Cardiac muscle cell (in vitro differentiated cells and primary cell): ENCODE measurements at regions not wholly inside any gene's neighbourhood (a gene's known extent, or its start where the extent isn't known, plus 50 kb on each side); places are given as distances from the start of the nearest gene placed in this dataset.

Experiments
- DNase-seq, 2 donors: peaks; one replicate each; pipeline versions ENCODE4 v3.0.0 to v3.0.0-alpha.2; 2010 to 2017; ENCODE audit warnings: low read depth in 1 of 2, low spot score in 1 of 2
- H3K27ac ChIP-seq: fragments of 200-600 bp; sonication (generic); 2 replicates; pipeline ENCODE4 v1.5.1; 2016
- H3K27me3 ChIP-seq: fragments of 200-600 bp; sonication (generic); 2 replicates; pipeline ENCODE4 v1.6.0; 2016; ENCODE audit warnings: control low read depth
- H3K36me3 ChIP-seq: fragments of 200-600 bp; sonication (generic); 2 replicates; pipeline ENCODE4 v1.5.1; 2016; ENCODE audit warnings: control low read depth
- H3K4me1 ChIP-seq: fragments of 200-600 bp; sonication (generic); 2 replicates; pipeline ENCODE4 v1.8.1; 2017; ENCODE audit warnings: low read depth, mild to moderate bottlenecking, mixed run types
- H3K4me3 ChIP-seq: fragments of 200-600 bp; sonication (generic); 2 replicates; pipeline ENCODE4 v1.5.1; 2016; ENCODE audit warnings: mild to moderate bottlenecking
- H3K9me3 ChIP-seq: fragments of 200-600 bp; sonication (generic); 2 replicates; pipeline ENCODE4 v1.5.1; 2017; ENCODE audit warnings: low read depth, mild to moderate bottlenecking, control low read depth
- CTCF ChIP-seq: IDR thresholded peaks from 2 replicates; pipeline ENCODE4 v1.5.1; 2012; ENCODE audit warnings: low read depth, mild to moderate bottlenecking, low read length

GRCh38 chr12:46682148-46682547 is 143.6 kb downstream of the SLC38A4 start:
- no peak for TF ChIP-seq CTCF
- Histone ChIP-seq H3K9me3 (no peaks in the 10 kb centered on the region), H3K4me1 (no peaks in the 10 kb centered on the region), H3K27ac (no peak overlapping the region), H3K36me3 (no peaks in the 10 kb centered on the region), H3K27me3 (no peaks in the 10 kb centered on the region), H3K4me3 (no peak overlapping the region)
- no peak for DNase-seq

- no peak for TF ChIP-seq CTCF
- Histone ChIP-seq H3K27ac (no peak overlapping the region), H3K4me3 (no peak overlapping the region), H3K4me1 (no peaks in the 10 kb centered on the region), H3K36me3 (no peaks in the 10 kb centered on the region), H3K27me3 (no peaks in the 10 kb centered on the region), H3K9me3 (no peaks in the 10 kb centered on the region)
- DNase-seq, result no peak
Observed at GRCh38 chr12:46680506-46680905, 145.3 kb downstream of the SLC38A4 start.

- no peaks in the 10 kb centered on the region for H3K27me3 ChIP-seq
- H3K9me3 ChIP-seq, result no peaks in the 10 kb centered on the region
- H3K4me1 ChIP-seq, result no peaks in the 10 kb centered on the region
- no peak for DNase-seq
- H3K4me3 ChIP-seq, result no peak overlapping the region
- TF ChIP-seq CTCF, result no peak
- H3K27ac ChIP-seq, result no peak overlapping the region
- no peaks in the 10 kb centered on the region for H3K36me3 ChIP-seq
Observed at GRCh38 chr12:46679754-46680153, 146.0 kb downstream of the SLC38A4 start.

- Histone ChIP-seq H3K4me3 (no peak overlapping the region), H3K4me1 (no peaks in the 10 kb centered on the region), H3K9me3 (no peaks in the 10 kb centered on the region), H3K27ac (no peak overlapping the region), H3K27me3 (no peaks in the 10 kb centered on the region), H3K36me3 (no peaks in the 10 kb centered on the region)
- no peak for TF ChIP-seq CTCF
- DNase-seq, result no peak
Observed at GRCh38 chr12:46678426-46678825, 147.4 kb downstream of the SLC38A4 start.

- Histone ChIP-seq H3K9me3 (no peaks in the 10 kb centered on the region), H3K4me3 (no peak overlapping the region), H3K27ac (no peak overlapping the region), H3K27me3 (no peaks in the 10 kb centered on the region), H3K36me3 (no peaks in the 10 kb centered on the region), H3K4me1 (no peaks in the 10 kb centered on the region)
- peak; percentile 35 to 63 for DNase-seq
- TF ChIP-seq CTCF, result peak; percentile 38
Observed at GRCh38 chr12:46677749-46678148, 148.0 kb downstream of the SLC38A4 start.

- no peak overlapping the region for H3K27ac ChIP-seq
- H3K9me3 ChIP-seq, result no peaks in the 10 kb centered on the region
- H3K4me1 ChIP-seq, result no peaks in the 10 kb centered on the region
- H3K4me3 ChIP-seq, result no peak overlapping the region
- no peak for TF ChIP-seq CTCF
- H3K36me3 ChIP-seq, result no peaks in the 10 kb centered on the region
- no peaks in the 10 kb centered on the region for H3K27me3 ChIP-seq
- DNase-seq, result no peak
Observed at GRCh38 chr12:46676797-46677520, 148.8 kb downstream of the SLC38A4 start.
